LoVo (cell line): ENCODE measurements at regions not wholly inside any gene's neighbourhood (a gene's known extent, or its start where the extent isn't known, plus 50 kb on each side); places are given as distances from the start of the nearest gene placed in this dataset.
"Not testable (repeated sequence)": the region's sequence is repeated elsewhere in the genome, so short reads cannot be mapped to it uniquely, and the experiment has no call there.

Experiments
- DNase-seq: peaks from one replicate; pipeline ENCODE4 v3.0.0-alpha.2; 2016; ENCODE audit warnings: low spot score

- DNase-seq, result no peak
Observed at GRCh38 chr4:81723019-81723884, 251.5 kb upstream of the RASGEF1B start.

DNA sequence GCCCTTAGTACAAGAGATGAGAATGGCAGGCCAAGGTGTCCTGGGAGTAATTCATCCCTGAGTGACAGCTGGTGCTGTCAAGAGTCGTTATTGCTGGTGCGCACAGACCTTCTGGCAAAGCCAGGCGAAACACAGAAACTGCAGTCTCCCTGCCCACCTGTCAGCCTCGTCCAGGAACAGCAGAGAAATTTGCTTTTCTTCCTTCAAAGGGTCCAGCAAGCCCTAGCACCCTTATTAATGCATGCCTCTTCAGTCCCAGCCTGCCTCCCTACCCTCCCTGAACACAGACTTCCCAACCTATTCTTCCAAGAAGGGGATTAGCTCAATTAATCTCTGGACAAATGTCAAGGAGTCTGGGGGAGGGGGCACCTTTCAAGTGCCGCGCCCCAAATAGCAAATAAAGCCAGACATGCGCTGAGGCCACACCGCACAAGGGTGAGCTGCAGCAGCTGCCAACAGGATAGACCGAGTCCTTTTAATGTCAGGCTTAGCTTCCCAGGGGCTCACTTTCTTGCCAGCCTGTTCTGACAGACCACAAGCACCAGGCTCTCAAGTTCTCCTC is 250.7 kb upstream of the RASGEF1B start:
- no peak for DNase-seq

DNA sequence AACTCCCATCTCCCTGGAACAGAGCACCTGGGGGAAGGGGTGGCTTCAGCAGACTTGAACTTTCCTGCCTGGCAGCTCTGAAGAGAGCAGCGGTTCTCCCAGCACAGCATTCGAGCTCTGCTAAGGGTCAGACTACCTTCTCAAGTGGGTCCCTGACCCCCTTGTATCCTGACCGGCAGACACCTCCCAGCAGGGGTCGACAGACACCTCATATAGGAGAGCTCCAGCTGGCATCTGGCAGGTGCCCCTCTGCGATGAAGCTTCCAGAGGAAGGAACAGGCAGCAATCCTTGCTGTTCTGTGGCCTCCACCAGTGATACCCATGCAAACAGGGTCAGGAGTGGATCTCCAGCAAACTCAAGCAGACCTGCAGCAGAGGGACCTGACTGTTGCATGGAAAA is 244.1 kb upstream of the RASGEF1B start:
- no peak for DNase-seq

DNA sequence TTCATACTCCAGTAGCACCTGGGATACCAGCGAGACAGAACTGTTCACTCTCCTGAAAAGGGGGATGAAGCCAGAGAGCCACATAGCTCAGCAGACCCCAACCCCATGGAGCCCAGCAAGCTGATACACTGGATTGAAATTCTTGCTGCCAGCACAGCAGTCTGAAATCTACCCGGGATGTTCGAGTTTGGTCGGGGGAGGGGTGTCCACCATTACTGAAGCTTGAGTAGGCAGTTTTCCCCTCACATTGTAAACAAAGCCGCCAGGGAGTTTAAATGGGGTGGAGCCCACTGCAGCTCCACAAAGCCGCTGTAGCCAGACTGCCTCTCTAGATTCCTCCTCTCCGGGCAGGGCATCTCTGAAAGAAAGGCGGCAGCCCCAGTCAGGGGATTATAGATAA is 243.7 kb upstream of the RASGEF1B start:
- not testable (repeated sequence) for DNase-seq

GRCh38 chr4:81714291-81714690 is 242.6 kb upstream of the RASGEF1B start:
- DNase-seq, result no peak

- no peak for DNase-seq
Observed at GRCh38 chr4:81712714-81713113, 241.0 kb upstream of the RASGEF1B start.

DNA sequence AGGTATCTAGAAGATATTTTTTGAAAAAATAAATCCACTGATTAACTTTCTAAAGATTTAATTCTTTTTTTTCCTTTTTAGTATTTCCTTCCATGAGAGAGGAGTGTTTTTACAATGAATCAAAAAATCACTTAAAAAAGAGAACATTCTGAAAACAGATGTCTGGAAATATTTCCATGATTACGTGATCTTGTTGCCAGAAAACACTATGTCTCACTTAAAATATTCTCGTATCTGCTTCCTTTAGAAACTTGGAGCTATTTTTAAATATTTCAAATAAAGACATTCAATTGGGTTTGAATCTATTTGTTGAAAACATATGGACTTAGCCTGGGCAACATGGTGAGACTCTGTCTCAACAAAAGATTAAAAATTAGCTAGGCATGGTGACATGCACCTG is 232.8 kb upstream of the RASGEF1B start:
- no peak for DNase-seq

GRCh38 chr4:81700189-81700588 is 228.5 kb upstream of the RASGEF1B start:
- DNase-seq, result no peak

DNA sequence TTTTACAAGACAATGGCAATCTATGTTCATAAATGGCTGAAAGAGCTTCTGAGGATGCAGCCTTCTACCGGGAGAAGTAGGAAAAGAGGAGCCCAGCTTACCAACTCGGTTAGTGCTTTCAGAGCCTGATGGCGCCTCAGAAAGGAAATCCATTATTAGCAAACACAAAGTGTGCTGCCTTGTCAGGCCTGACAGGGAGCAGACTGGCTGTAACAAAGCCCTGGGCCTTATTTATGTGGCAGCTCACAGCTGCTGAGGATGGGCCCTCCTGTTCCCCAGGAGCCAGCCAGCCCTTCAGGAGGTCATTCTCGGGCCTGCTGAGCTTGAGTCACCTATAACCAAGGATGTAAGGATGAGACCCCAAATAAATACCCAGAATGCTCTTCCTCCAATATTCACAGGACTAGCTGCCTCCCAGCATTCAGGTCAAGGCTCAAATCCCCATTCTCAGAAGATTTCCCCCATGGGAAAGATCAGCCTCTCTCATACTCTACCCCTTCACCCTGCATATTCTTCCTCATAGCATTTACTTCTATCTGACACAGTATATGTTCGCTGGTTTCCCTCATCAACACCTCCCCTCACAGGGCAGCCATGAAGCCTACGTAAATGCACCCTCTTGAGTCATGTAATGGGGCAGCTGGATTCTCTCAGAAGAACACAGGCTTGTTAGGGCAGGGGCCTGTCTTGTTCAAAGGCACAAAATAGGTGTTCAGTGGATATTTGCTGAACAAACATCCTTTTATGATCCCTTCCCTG is 227.0 kb upstream of the RASGEF1B start:
- DNase-seq, result no peak

DNA sequence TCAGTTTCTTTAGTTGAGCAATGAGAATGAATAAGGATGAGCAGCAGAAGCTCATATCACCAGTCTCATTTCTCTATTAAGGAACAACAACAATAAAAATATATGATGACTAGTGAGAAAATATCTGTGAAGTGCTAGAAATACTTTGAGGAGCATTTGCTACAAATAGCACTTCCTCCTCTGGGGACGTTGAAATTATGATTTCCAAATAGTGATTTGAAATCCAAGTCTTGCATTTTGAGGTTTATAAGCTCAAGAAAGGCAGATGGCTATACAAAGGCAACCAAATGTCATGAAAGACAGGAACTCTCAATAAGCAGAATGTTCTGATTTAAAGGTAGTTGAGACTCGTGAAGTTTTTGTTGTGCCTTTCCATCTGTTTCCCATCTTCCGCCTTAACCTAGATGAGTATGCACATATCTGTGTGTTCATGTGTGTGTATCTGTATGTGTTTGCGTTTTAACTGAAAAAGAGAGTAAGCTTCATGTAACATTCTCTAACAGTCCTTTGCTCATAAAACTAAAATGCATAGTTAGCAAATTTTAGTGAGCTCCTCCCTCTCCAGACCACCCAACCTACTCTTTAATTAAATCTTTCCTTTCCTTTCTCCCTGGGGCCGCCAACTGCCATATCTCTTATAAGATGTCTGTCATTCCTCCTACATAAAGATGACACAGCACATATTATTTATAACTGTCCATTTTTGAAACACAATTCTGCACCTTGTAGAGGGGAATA is 222.6 kb upstream of the RASGEF1B start:
- no peak for DNase-seq

GRCh38 chr4:81690871-81691270 is 219.2 kb upstream of the RASGEF1B start:
- DNase-seq, result no peak

- no peak for DNase-seq
Observed at GRCh38 chr4:81688085-81688484, 216.4 kb upstream of the RASGEF1B start.

- no peak for DNase-seq
Observed at GRCh38 chr4:81687471-81687870, 215.8 kb upstream of the RASGEF1B start.

DNA sequence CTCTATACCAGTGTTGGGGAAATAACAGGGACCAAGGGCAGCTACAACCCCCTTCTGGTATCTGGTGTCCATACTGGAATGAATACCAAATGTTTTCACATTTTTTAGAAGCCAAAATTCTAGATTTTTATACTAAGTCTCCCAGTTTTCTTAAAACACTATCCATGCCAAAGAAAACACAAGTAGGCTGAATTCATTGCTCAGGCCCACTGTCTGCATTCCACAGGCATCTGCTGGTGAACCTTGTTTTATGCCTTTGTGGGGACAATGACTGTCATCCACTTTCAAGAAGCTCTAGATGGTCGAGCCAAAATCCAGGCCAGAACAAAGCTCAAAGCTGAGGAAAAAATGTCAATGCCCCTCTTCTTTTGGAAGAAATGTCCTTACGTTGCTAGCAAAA is 213.4 kb upstream of the RASGEF1B start:
- no peak for DNase-seq

GRCh38 chr4:81684352-81684751 is 212.6 kb upstream of the RASGEF1B start:
- DNase-seq, result no peak

DNA sequence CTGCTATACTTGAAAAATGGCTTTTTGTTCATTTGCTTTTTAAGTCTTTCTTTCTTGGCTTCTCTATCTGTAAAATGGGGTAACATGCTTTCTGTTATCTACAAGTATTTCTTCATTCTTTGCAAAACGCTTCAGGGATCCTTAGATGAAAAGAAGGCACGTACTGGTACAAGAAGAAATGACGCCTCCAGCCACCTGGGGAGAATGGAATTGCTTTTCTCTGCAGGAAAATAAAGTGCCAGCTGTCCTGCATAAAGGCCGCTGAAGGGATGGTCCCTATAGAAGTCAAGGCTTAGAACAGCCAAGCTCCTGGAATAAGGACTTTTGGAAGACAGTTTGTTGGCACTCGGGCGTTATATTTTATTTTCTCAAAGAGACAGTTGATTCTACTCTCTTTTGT is 210.8 kb upstream of the RASGEF1B start:
- DNase-seq, result no peak

- no peak for DNase-seq
Observed at GRCh38 chr4:81679315-81679714, 207.6 kb upstream of the RASGEF1B start.

GRCh38 chr4:81678801-81679200 is 207.1 kb upstream of the RASGEF1B start:
- DNase-seq, result no peak

DNA sequence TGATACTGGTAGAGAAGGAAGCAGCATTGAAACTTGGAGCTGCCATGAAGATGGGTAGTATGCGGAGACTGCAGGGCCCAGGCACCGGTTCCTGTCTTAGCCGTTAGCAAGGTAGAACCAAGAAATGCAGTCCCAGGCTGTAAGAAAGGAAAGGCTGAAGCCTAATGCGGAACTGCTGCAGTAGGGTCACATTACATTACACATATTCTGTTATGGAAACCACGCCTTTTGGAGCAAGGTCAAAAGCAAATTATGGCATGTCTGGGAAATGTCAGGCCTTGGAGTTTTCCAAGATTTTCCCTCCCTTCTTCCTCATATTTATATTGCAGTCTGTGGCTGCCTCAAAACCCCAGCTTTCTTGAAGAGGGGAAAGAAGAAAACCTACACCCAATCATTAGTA is 204.8 kb upstream of the RASGEF1B start:
- DNase-seq, result no peak

DNA sequence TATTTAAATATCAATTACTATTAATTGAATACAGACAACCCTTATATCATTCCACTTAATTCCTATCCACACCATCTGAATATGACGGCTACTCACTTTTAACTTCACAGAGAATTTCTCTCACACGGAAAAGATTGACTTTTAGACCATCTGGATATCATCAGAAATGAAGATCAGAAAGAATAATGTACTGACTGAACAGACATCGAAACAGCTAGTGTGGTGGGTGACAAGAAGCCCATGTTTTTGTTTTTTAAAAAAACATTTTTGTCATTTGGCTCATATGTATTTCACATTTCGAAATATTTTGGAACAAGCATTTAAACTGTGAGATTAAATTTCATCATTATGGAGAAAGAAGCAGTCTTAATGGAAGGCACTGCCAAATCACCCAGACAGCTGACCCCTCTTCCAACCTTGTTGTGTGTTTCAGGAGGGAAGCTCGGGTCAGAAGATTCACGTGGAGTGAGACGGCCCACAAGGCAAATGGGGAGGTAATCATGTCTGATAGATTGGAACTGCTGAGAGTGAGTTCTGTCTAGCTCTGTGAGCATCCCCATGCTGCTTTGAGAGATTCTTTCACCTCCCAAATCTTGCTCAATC is 204.2 kb upstream of the RASGEF1B start:
- DNase-seq, result no peak

DNA sequence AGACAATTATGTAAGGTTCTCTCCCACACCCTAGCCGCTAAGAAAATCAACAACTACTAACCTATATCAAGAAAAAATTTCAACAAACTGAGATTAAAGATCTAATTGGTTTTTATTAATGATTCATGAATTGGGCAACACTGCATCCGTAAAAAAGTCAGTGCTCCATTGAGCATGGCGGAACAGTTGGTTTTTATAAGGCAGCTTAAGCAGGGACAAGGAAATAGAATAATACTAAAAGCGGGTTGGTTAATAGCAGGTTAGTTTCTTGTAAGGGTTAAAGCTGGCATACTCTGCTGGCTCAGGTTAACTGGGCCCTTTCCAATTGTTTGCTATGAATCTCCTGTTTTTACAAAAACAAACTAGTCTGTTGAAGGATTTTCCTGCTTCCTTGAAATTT is 202.3 kb upstream of the RASGEF1B start:
- DNase-seq, result no peak

- not testable (repeated sequence) for DNase-seq
Observed at GRCh38 chr4:81668328-81668727, 196.6 kb upstream of the RASGEF1B start.
